Esophagus muscularis mucosa (tissue), 3 donors: ENCODE measurements at regions not wholly inside any gene's neighbourhood (a gene's known extent, or its start where the extent isn't known, plus 50 kb on each side); places are given as distances from the start of the nearest gene placed in this dataset.

Experiments
- POLR2A ChIP-seq: fragments of 450-650 bp; IDR thresholded peaks from one replicate; pipeline ENCODE4 v1.6.1; 2017; ENCODE audit warnings: antibody characterized with exemption, moderate library complexity, mild to moderate bottlenecking, low read depth
- POLR2AphosphoS5 ChIP-seq, 2 donors: sonication (generic); formaldehyde crosslinking; IDR thresholded peaks; one replicate each; pipeline ENCODE4 v1.6.1; 2017; ENCODE audit warnings: antibody characterized with exemption in 2 of 2
- TF ChIP-seq, protein P1 (sequence below), 3 experiments: fragments of 200-600 bp in 2 of 3; fragments of 450-650 bp in 1 of 3; sonication (generic) in 2 of 3; IDR thresholded peaks; one replicate each; pipeline ENCODE4 v1.5.1; 2017 to 2019; ENCODE audit warnings: antibody characterized with exemption in 3 of 3, mild to moderate bottlenecking in 2 of 3, moderate library complexity in 1 of 3

DNA sequence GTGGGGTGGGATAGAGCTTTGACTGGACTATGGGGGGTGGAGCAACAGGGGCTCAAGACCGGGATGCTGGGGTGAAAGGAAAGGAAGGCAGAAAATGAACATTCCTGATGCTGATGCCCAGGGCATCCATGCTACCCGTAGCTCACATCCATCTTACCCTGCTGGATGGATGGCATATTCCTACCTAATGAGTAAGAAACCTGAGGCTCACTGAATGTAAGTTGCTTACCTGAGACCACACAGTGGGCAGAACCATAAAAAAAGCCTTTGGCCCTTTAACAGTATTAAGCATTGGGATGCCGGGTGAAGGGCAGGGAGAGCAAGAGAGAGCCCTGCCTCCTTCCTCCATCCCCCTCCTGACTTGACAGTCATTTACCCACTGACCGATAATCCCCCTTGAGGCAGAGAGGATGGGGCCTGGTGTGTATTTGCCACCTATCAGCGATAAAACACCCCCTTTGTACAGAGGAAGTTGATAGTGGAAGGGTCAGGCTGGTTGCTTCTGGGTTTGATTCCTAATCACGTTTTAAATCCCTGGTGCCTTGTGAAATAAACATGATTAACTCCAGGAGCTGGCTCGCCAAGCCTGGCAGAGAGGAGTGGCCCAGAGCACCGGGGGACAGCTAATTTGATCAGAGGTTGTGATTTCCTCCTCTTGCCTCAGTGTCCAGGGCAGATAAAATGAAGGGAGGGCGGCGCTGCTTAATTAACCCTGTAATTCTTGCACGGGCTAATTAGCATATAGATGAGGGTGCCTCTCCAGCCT, 105.9 kb upstream of the HS6ST1 start:
- no peak for TF ChIP-seq POLR2AphosphoS5 (IDR thresholded peaks at IDR 0.05)
- TF ChIP-seq, protein P1, sequence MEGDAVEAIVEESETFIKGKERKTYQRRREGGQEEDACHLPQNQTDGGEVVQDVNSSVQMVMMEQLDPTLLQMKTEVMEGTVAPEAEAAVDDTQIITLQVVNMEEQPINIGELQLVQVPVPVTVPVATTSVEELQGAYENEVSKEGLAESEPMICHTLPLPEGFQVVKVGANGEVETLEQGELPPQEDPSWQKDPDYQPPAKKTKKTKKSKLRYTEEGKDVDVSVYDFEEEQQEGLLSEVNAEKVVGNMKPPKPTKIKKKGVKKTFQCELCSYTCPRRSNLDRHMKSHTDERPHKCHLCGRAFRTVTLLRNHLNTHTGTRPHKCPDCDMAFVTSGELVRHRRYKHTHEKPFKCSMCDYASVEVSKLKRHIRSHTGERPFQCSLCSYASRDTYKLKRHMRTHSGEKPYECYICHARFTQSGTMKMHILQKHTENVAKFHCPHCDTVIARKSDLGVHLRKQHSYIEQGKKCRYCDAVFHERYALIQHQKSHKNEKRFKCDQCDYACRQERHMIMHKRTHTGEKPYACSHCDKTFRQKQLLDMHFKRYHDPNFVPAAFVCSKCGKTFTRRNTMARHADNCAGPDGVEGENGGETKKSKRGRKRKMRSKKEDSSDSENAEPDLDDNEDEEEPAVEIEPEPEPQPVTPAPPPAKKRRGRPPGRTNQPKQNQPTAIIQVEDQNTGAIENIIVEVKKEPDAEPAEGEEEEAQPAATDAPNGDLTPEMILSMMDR (IDR thresholded peaks at IDR 0.05), result no peak
- no peak for TF ChIP-seq POLR2A
